IMR-90 (cell line): ENCODE measurements at regions not wholly inside any gene's neighbourhood (a gene's known extent, or its start where the extent isn't known, plus 50 kb on each side); places are given as distances from the start of the nearest gene placed in this dataset.

ENCODE experiments used
- ATAC-seq: fragments of 200-7000 bp; cut with Tn5 transposase; 2 replicates; pipeline ENCODE4 v1.9.1; 2020; ENCODE audit warnings: low read depth, mild to moderate bottlenecking, moderate library complexity
- BruUV-seq: library from RNA; stranded (reverse); fragments of 400-500 nt; replicated peaks from 2 replicates; lab custom pipeline; 2021; lab: Mats Ljungman, UMichigan
- CTCF ChIA-PET: fragments of 300-600 bp; formaldehyde crosslinking; extraction: SDS; loops from one replicate; lab custom pipeline; 2021; ENCODE audit warnings: antibody characterized with exemption; lab: Yijun Ruan, JAX
- POLR2A ChIA-PET: fragments of 300-600 bp; sonication (Branson Sonifier 250); formaldehyde crosslinking; loops from one replicate; lab custom pipeline; 2022; ENCODE audit warnings: antibody characterized with exemption; ENCODE audit not compliant: unreplicated experiment; lab: Charles Lee
- DNase-seq: peaks from one replicate; pipeline ENCODE4 v3.0.0; 2013
- H2AFZ ChIP-seq: replicated peaks from 2 replicates; pipeline ENCODE3; 2013; ENCODE audit warnings: low read length, mild to moderate bottlenecking; ENCODE audit not compliant: poor library complexity
- H2AK5ac ChIP-seq: 2 replicates; pipeline ENCODE4 v1.6.1; 2013; ENCODE audit warnings: low read depth, low read length, inconsistent platforms
- H2AK9ac ChIP-seq: replicated peaks from 2 replicates; pipeline ENCODE3; 2013; ENCODE audit warnings: mild to moderate bottlenecking, low read depth, low read length, moderate library complexity; ENCODE audit not compliant: poor library complexity
- H2BK120ac ChIP-seq: 2 replicates; pipeline ENCODE4 v1.6.1; 2013; ENCODE audit warnings: low read depth, low read length, inconsistent platforms
- H2BK15ac ChIP-seq: 3 replicates; pipeline ENCODE4 v1.6.1; 2013; ENCODE audit warnings: low read depth, low read length, inconsistent platforms
- H2BK20ac ChIP-seq: 2 replicates; pipeline ENCODE4 v1.6.1; 2013; ENCODE audit warnings: low read depth, mild to moderate bottlenecking, inconsistent platforms, low read length, moderate library complexity
- H2BK5ac ChIP-seq: 2 replicates; pipeline ENCODE4 v1.6.1; 2013; ENCODE audit warnings: mild to moderate bottlenecking, low read depth, low read length, inconsistent platforms; ENCODE audit not compliant: poor library complexity, severe bottlenecking
- H3K14ac ChIP-seq: replicated peaks from 2 replicates; pipeline ENCODE4 v1.6.1; 2013; ENCODE audit warnings: low read depth, low read length, inconsistent platforms
- H3K18ac ChIP-seq: 2 replicates; pipeline ENCODE4 v1.6.1; 2013; ENCODE audit warnings: low read depth, low read length, control low read depth
- H3K23ac ChIP-seq: 2 replicates; pipeline ENCODE4 v1.6.1; 2013; ENCODE audit warnings: low read depth, low read length, inconsistent platforms
- H3K27ac ChIP-seq: 2 replicates; pipeline ENCODE4 v1.5.1; 2013; ENCODE audit warnings: mild to moderate bottlenecking, control low read depth, low read length; ENCODE audit not compliant: insufficient read depth
- H3K27me3 ChIP-seq: 2 replicates; pipeline ENCODE4 v1.6.1; 2013; ENCODE audit warnings: low read length; ENCODE audit not compliant: control insufficient read depth, insufficient read depth
- H3K36me3 ChIP-seq: 2 replicates; pipeline ENCODE4 v1.6.1; 2013; ENCODE audit warnings: low read length, mixed read lengths; ENCODE audit not compliant: control insufficient read depth, insufficient read depth
- H3K4ac ChIP-seq: 2 replicates; pipeline ENCODE4 v1.6.1; 2013; ENCODE audit warnings: low read depth, low read length, inconsistent platforms
- H3K4me1 ChIP-seq: 2 replicates; pipeline ENCODE4 v1.6.1; 2013; ENCODE audit warnings: low read length, mixed read lengths; ENCODE audit not compliant: control insufficient read depth, insufficient read depth
- H3K4me2 ChIP-seq: 2 replicates; pipeline ENCODE4 v1.6.1; 2013; ENCODE audit warnings: low read depth, mild to moderate bottlenecking, control low read depth, low read length, moderate library complexity
- H3K4me3 ChIP-seq: 2 replicates; pipeline ENCODE4 v1.5.1; 2013; ENCODE audit warnings: low read depth, mild to moderate bottlenecking, control low read depth, low read length, moderate library complexity; ENCODE audit not compliant: insufficient read depth
- H3K56ac ChIP-seq: 2 replicates; pipeline ENCODE4 v1.6.1; 2013; ENCODE audit warnings: low read length, inconsistent platforms; ENCODE audit not compliant: insufficient read depth; ENCODE audit errors: extremely low read depth
- H3K79me1 ChIP-seq, 2 experiments: 2 replicates each; pipeline ENCODE4 v1.6.1; 2013; ENCODE audit warnings: low read length in 2 of 2, inconsistent platforms in 1 of 2, low read depth in 1 of 2
- H3K9ac ChIP-seq: 2 replicates; pipeline ENCODE4 v1.6.1; 2013; ENCODE audit warnings: low read depth, low read length, control low read depth
- H3K9me1 ChIP-seq: 2 replicates; pipeline ENCODE4 v1.6.1; 2013; ENCODE audit warnings: low read length, inconsistent platforms; ENCODE audit not compliant: insufficient read depth
- H3K9me3 ChIP-seq: 2 replicates; pipeline ENCODE4 v1.6.1; 2013; ENCODE audit warnings: low read length; ENCODE audit not compliant: control insufficient read depth, insufficient read depth
- H4K20me1 ChIP-seq: 2 replicates; pipeline ENCODE4 v1.6.1; 2013; ENCODE audit warnings: low read length, inconsistent platforms; ENCODE audit not compliant: insufficient read depth
- H4K5ac ChIP-seq: 2 replicates; pipeline ENCODE4 v1.6.1; 2013; ENCODE audit warnings: mild to moderate bottlenecking, low read depth, low read length, control low read depth
- H4K8ac ChIP-seq, 2 experiments: 2 replicates each; pipeline ENCODE4 v1.6.1; 2013; ENCODE audit warnings: low read depth in 2 of 2, low read length in 2 of 2, control low read depth in 1 of 2, inconsistent platforms in 1 of 2
- H4K91ac ChIP-seq: 2 replicates; pipeline ENCODE4 v1.6.1; 2013; ENCODE audit warnings: low read depth, low read length, inconsistent platforms; ENCODE audit not compliant: insufficient read depth
- BHLHE40 ChIP-seq: fragments of 150-350 bp; IDR thresholded peaks from 2 replicates; pipeline ENCODE4 v1.6.1; 2016; ENCODE audit warnings: mild to moderate bottlenecking, low read depth, low read length
- CEBPB ChIP-seq: IDR thresholded peaks from 2 replicates; pipeline ENCODE4 v1.6.1; 2012; ENCODE audit warnings: low read depth, low read length, improper control_type of control experiment
- CHD1 ChIP-seq: IDR thresholded peaks from 2 replicates; pipeline ENCODE4 v1.6.1; 2012; ENCODE audit warnings: low read depth, low read length, improper control_type of control experiment
- FOS ChIP-seq: fragments of 150-350 bp; IDR thresholded peaks from 2 replicates; pipeline ENCODE4 v1.6.1; 2016; ENCODE audit warnings: low read depth, low read length
- MAFK ChIP-seq: IDR thresholded peaks from 2 replicates; pipeline ENCODE4 v1.6.1; 2012; ENCODE audit warnings: low read depth, low read length, improper control_type of control experiment
- MAZ ChIP-seq: IDR thresholded peaks from 2 replicates; pipeline ENCODE4 v1.6.1; 2012; ENCODE audit warnings: low read depth, mild to moderate bottlenecking, low read length, improper control_type of control experiment, moderate library complexity, borderline replicate concordance
- MXI1 ChIP-seq: IDR thresholded peaks from 2 replicates; pipeline ENCODE4 v1.6.1; 2012; ENCODE audit warnings: low read depth, mild to moderate bottlenecking, low read length, moderate library complexity, borderline replicate concordance
- NFE2L2 ChIP-seq: fragments of 150-350 bp; IDR thresholded peaks from 2 replicates; pipeline ENCODE4 v1.6.1; 2016; ENCODE audit warnings: low read depth, mild to moderate bottlenecking, low read length
- POLR2A ChIP-seq: IDR thresholded peaks from 2 replicates; pipeline ENCODE4 v1.6.1; 2012; ENCODE audit warnings: mild to moderate bottlenecking, low read depth, low read length
- RAD21 ChIP-seq: IDR thresholded peaks from 2 replicates; pipeline ENCODE4 v1.6.1; 2012; ENCODE audit warnings: low read length, improper control_type of control experiment
- RCOR1 ChIP-seq: IDR thresholded peaks from 2 replicates; pipeline ENCODE4 v1.6.1; 2012; ENCODE audit warnings: mild to moderate bottlenecking, low read length, improper control_type of control experiment; ENCODE audit not compliant: insufficient replicate concordance
- SMC3 ChIP-seq: fragments of 150-350 bp; IDR thresholded peaks from 2 replicates; pipeline ENCODE4 v1.6.1; 2016; ENCODE audit warnings: low read depth, mild to moderate bottlenecking, antibody characterized with exemption, low read length, moderate library complexity
- WGBS, 2 experiments: methylation state at CpG; one replicate each; pipeline versions ENCODE4 v1.1.5 to v1.1.7; 2013; ENCODE audit warnings: missing lambda C conversion rate in 2 of 2; ENCODE audit not compliant: insufficient read length in 1 of 2; ENCODE audit errors: extremely low coverage in 2 of 2; 5-methylcytosine and 5-hydroxymethylcytosine counted together
- dilution Hi-C: fragments of 300-500 bp; cut with HindIII; formaldehyde crosslinking; loops from one replicate; pipeline ENCODE4 v1.14.3; 2018; ENCODE audit warnings: low sequenced_read_pairs; ENCODE audit not compliant: unreplicated experiment
- in situ Hi-C: fragments of 300-500 bp; cut with MboI; formaldehyde crosslinking; loops from 3 replicates; pipeline ENCODE4 v1.14.3; 2019; ENCODE audit warnings: low sequenced_read_pairs, inconsistent platforms, mixed read lengths
- intact Hi-C: fragments of 100-400 bp; cut with micrococcal nuclease; formaldehyde crosslinking; loops from 2 replicates; pipeline ENCODE4 v1.10.0; 2022
- TF ChIP-seq, protein P1 (sequence below): fragments of 150-350 bp; IDR thresholded peaks from 2 replicates; pipeline ENCODE4 v1.6.1; 2016; ENCODE audit warnings: low read depth, mild to moderate bottlenecking, low read length, moderate library complexity, borderline replicate concordance
- TF ChIP-seq, protein P2 (sequence below): conservative IDR thresholded peaks from 2 replicates; pipeline ENCODE4 v1.5.1; 2012; ENCODE audit warnings: mild to moderate bottlenecking, low read depth, low read length, improper control_type of control experiment
- TF ChIP-seq, protein P3 (sequence below): fragments of 150-350 bp; IDR thresholded peaks from 2 replicates; pipeline ENCODE4 v1.6.1; 2017; ENCODE audit warnings: mild to moderate bottlenecking, antibody characterized with exemption, low read length, low read depth

DNA sequence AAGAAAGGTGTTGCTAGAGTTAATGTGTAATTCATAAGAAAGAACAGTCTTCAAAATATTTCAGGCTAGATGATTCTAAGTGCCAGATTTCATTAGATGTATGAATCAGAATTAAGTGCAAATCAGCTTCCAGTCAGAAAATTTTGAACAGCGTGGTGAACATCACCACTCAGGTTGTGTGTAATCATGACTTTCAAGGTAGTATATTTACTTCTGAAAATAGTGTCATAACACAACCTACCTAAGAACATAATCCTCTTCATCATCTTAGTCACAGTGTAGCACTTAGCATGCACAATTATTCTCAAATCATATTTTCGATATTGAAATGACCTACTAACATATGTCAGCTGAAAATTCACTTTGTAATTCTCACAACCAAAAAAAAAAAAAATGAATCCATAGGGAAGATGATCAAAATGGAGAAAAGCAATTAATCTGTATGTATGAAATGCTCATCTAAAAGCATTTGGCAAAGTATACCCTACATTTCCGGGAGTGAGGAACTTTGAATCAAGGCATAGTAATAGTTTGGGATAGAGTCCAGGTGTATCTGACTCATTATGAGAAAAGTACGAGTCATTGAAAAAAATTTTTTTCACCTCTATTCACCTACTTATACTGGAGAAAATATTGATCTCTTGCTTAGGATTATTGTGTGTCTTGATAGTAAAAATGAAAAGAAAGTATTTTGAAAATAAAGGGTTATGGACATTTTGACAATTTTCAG lies 221.8 kb upstream of the CHRM3 start:
- no peak overlapping the region for H2AK9ac ChIP-seq
- H3K27ac ChIP-seq, result no peak overlapping the region
- H4K91ac ChIP-seq, result no peak overlapping the region
- H3K79me1 ChIP-seq, result no peaks in the 10 kb centered on the region
- no peak overlapping the region for H2BK5ac ChIP-seq
- H4K20me1 ChIP-seq, result no peaks in the 10 kb centered on the region
- POLR2A ChIA-PET, result no interaction called here
- H2BK20ac ChIP-seq, result no peak overlapping the region
- H4K8ac ChIP-seq, result no peak overlapping the region
- no peak overlapping the region for H2AK5ac ChIP-seq
- no peak overlapping the region for H2BK15ac ChIP-seq
- intact Hi-C loops (no loop called here), in situ Hi-C loops (no loop called here), dilution Hi-C loops (no loop called here)
- H3K14ac ChIP-seq, result no peak overlapping the region
- DNase-seq (no peak), ATAC-seq (no peak)
- no peak overlapping the region for H3K9ac ChIP-seq
- no peak overlapping the region for H3K4ac ChIP-seq
- no peak for TF ChIP-seq FOS
- TF ChIP-seq MAFK, result no peak
- TF ChIP-seq, protein P1, sequence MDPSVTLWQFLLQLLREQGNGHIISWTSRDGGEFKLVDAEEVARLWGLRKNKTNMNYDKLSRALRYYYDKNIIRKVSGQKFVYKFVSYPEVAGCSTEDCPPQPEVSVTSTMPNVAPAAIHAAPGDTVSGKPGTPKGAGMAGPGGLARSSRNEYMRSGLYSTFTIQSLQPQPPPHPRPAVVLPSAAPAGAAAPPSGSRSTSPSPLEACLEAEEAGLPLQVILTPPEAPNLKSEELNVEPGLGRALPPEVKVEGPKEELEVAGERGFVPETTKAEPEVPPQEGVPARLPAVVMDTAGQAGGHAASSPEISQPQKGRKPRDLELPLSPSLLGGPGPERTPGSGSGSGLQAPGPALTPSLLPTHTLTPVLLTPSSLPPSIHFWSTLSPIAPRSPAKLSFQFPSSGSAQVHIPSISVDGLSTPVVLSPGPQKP, result no peak
- no peak for TF ChIP-seq MXI1
- no peak for TF ChIP-seq RAD21
- no peak for TF ChIP-seq POLR2A
- TF ChIP-seq, protein P2, sequence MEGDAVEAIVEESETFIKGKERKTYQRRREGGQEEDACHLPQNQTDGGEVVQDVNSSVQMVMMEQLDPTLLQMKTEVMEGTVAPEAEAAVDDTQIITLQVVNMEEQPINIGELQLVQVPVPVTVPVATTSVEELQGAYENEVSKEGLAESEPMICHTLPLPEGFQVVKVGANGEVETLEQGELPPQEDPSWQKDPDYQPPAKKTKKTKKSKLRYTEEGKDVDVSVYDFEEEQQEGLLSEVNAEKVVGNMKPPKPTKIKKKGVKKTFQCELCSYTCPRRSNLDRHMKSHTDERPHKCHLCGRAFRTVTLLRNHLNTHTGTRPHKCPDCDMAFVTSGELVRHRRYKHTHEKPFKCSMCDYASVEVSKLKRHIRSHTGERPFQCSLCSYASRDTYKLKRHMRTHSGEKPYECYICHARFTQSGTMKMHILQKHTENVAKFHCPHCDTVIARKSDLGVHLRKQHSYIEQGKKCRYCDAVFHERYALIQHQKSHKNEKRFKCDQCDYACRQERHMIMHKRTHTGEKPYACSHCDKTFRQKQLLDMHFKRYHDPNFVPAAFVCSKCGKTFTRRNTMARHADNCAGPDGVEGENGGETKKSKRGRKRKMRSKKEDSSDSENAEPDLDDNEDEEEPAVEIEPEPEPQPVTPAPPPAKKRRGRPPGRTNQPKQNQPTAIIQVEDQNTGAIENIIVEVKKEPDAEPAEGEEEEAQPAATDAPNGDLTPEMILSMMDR, result no peak
- no peak for TF ChIP-seq BHLHE40
- no peak for TF ChIP-seq SMC3
- TF ChIP-seq CEBPB, result no peak
- no peak for TF ChIP-seq NFE2L2
- TF ChIP-seq, protein P3, sequence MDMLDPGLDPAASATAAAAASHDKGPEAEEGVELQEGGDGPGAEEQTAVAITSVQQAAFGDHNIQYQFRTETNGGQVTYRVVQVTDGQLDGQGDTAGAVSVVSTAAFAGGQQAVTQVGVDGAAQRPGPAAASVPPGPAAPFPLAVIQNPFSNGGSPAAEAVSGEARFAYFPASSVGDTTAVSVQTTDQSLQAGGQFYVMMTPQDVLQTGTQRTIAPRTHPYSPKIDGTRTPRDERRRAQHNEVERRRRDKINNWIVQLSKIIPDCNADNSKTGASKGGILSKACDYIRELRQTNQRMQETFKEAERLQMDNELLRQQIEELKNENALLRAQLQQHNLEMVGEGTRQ, result no peak
- no peak for TF ChIP-seq CHD1
- TF ChIP-seq MAZ, result no peak
- TF ChIP-seq RCOR1, result no peak
- H4K5ac ChIP-seq, result no peak overlapping the region
- H3K9me1 ChIP-seq, result no peaks in the 10 kb centered on the region
- H3K4me2 ChIP-seq, result no peak overlapping the region
- H3K18ac ChIP-seq, result no peak overlapping the region
- no peak overlapping the region for H2AFZ ChIP-seq
- H3K27me3 ChIP-seq, result no peaks in the 10 kb centered on the region
- H3K56ac ChIP-seq, result no peak overlapping the region
- H3K9me3 ChIP-seq, result peaks cover 3% of the 10 kb centered on the region
- H3K23ac ChIP-seq, result no peak overlapping the region
- no TSS peak for BruUV-seq
- no CpG with 5 or more reads among the region's 4 CpGs for WGBS, 2 experiments
- H3K36me3 ChIP-seq, result no peaks in the 10 kb centered on the region
- H2BK120ac ChIP-seq, result no peak overlapping the region
- CTCF ChIA-PET, result no interaction called here
- no peaks in the 10 kb centered on the region for H3K4me1 ChIP-seq
- H3K4me3 ChIP-seq, result no peak overlapping the region
